Cardiac muscle cell (in vitro differentiated cells and primary cell): ENCODE measurements at regions not wholly inside any gene's neighbourhood (a gene's known extent, or its start where the extent isn't known, plus 50 kb on each side); places are given as distances from the start of the nearest gene placed in this dataset.

ENCODE experiments used
- DNase-seq, 2 donors: peaks; one replicate each; pipeline versions ENCODE4 v3.0.0 to v3.0.0-alpha.2; 2010 to 2017; ENCODE audit warnings: low read depth in 1 of 2, low spot score in 1 of 2
- H3K27ac ChIP-seq: fragments of 200-600 bp; sonication (generic); 2 replicates; pipeline ENCODE4 v1.5.1; 2016
- H3K27me3 ChIP-seq: fragments of 200-600 bp; sonication (generic); 2 replicates; pipeline ENCODE4 v1.6.0; 2016; ENCODE audit warnings: control low read depth
- H3K36me3 ChIP-seq: fragments of 200-600 bp; sonication (generic); 2 replicates; pipeline ENCODE4 v1.5.1; 2016; ENCODE audit warnings: control low read depth
- H3K4me1 ChIP-seq: fragments of 200-600 bp; sonication (generic); 2 replicates; pipeline ENCODE4 v1.8.1; 2017; ENCODE audit warnings: low read depth, mild to moderate bottlenecking, mixed run types
- H3K4me3 ChIP-seq: fragments of 200-600 bp; sonication (generic); 2 replicates; pipeline ENCODE4 v1.5.1; 2016; ENCODE audit warnings: mild to moderate bottlenecking
- H3K9me3 ChIP-seq: fragments of 200-600 bp; sonication (generic); 2 replicates; pipeline ENCODE4 v1.5.1; 2017; ENCODE audit warnings: low read depth, mild to moderate bottlenecking, control low read depth
- TF ChIP-seq, protein P1 (sequence below): IDR thresholded peaks from 2 replicates; pipeline ENCODE4 v1.5.1; 2012; ENCODE audit warnings: low read depth, mild to moderate bottlenecking, low read length

DNA sequence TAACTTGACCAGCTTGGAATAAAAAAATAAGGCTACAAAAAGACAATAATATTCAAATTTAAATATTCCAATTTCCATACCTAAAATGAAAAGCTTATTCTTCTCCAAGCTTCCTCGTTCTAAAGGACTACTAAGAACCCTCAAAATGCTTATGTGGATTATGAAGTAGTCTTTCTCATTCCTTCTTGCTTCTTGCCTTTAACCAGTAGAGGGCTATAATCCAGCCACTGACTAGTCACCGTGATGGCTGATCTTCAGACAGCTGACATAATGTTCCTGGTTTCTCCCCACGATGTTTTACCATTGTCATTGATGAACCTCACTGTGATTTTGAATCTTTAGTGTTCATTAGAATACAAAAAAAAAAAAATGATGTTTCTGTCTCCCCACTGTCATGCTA lies 515.3 kb downstream of the TLE1 start:
- no peak for DNase-seq
- H3K9me3 ChIP-seq: no peaks in the 10 kb centered on the region
- H3K27ac ChIP-seq: no peak overlapping the region
- H3K36me3 ChIP-seq: no peaks in the 10 kb centered on the region
- H3K27me3 ChIP-seq: no peaks in the 10 kb centered on the region
- H3K4me1 ChIP-seq: no peaks in the 10 kb centered on the region
- H3K4me3 ChIP-seq: no peak overlapping the region
- TF ChIP-seq, protein P1, sequence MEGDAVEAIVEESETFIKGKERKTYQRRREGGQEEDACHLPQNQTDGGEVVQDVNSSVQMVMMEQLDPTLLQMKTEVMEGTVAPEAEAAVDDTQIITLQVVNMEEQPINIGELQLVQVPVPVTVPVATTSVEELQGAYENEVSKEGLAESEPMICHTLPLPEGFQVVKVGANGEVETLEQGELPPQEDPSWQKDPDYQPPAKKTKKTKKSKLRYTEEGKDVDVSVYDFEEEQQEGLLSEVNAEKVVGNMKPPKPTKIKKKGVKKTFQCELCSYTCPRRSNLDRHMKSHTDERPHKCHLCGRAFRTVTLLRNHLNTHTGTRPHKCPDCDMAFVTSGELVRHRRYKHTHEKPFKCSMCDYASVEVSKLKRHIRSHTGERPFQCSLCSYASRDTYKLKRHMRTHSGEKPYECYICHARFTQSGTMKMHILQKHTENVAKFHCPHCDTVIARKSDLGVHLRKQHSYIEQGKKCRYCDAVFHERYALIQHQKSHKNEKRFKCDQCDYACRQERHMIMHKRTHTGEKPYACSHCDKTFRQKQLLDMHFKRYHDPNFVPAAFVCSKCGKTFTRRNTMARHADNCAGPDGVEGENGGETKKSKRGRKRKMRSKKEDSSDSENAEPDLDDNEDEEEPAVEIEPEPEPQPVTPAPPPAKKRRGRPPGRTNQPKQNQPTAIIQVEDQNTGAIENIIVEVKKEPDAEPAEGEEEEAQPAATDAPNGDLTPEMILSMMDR: no peak

DNA sequence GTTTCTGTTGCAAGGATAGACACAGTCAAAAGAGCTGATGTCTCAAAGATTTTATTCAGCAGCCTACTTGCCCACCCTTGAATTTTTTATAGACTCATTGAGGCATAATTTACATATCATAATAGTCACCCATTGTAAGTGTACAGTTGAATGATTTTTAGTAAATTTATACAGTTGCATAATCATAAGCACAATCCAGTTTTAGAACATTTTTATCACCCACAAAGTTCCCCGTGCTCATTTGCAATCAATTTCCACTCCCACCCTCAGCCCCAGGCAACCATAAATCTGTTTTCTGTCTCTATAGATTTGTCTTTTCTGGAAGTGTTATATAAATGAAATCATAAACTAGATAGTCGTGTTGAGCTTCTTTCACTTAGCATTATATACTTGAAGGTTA lies 517.7 kb downstream of the TLE1 start:
- no peak overlapping the region for H3K4me3 ChIP-seq
- no peaks in the 10 kb centered on the region for H3K4me1 ChIP-seq
- TF ChIP-seq, protein P1: no peak
- H3K27ac ChIP-seq: no peak overlapping the region
- H3K36me3 ChIP-seq: no peaks in the 10 kb centered on the region
- no peak for DNase-seq
- H3K9me3 ChIP-seq: no peaks in the 10 kb centered on the region
- no peaks in the 10 kb centered on the region for H3K27me3 ChIP-seq

DNA sequence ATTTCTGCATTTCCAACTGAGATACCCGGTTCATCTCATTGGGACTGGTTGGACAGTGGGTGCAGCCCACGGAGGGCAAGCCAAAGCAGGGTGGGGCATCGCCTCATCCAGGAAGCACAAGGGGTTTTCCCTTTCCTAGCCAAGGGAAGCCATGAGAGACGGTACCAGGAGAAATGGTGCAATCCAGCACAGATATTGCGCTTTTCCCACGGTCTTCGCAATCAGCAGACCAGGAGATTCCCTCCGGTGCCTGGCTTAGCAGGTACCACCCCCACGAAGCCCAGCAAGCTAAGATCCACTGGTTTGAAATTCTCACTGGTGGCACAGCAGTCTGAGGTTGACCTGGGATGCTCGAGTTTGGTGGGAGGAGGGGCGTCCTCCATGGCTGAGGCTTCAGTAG lies 527.0 kb downstream of the TLE1 start:
- H3K36me3 ChIP-seq: no peaks in the 10 kb centered on the region
- TF ChIP-seq, protein P1: no peak
- H3K27ac ChIP-seq: no peak overlapping the region
- H3K9me3 ChIP-seq: no peaks in the 10 kb centered on the region
- DNase-seq: no peak
- no peaks in the 10 kb centered on the region for H3K27me3 ChIP-seq
- H3K4me3 ChIP-seq: no peak overlapping the region
- H3K4me1 ChIP-seq: no peaks in the 10 kb centered on the region

DNA sequence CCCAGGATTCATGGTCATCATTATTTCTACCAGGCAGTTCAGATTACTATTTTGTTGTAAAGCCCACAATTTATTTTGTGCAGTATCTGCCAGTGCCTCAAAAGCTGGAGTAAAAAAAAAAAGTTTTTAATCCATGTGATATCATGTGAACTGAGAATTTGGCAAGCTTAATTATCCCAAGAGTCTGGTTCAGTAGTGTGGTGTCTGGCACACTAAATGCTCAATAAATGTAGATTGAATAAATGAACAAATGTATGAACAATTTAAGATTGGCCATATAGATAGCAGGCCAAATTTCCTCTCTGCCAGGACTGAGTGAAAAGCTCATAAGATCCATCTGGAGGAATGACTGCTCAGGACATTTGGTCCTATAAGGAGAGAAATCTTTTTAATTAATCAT lies 533.0 kb downstream of the TLE1 start:
- Histone ChIP-seq H3K36me3 (no peaks in the 10 kb centered on the region), H3K9me3 (no peaks in the 10 kb centered on the region), H3K4me3 (no peak overlapping the region), H3K4me1 (no peaks in the 10 kb centered on the region), H3K27me3 (no peaks in the 10 kb centered on the region), H3K27ac (no peak overlapping the region)
- no peak for DNase-seq
- TF ChIP-seq, protein P1: no peak

DNA sequence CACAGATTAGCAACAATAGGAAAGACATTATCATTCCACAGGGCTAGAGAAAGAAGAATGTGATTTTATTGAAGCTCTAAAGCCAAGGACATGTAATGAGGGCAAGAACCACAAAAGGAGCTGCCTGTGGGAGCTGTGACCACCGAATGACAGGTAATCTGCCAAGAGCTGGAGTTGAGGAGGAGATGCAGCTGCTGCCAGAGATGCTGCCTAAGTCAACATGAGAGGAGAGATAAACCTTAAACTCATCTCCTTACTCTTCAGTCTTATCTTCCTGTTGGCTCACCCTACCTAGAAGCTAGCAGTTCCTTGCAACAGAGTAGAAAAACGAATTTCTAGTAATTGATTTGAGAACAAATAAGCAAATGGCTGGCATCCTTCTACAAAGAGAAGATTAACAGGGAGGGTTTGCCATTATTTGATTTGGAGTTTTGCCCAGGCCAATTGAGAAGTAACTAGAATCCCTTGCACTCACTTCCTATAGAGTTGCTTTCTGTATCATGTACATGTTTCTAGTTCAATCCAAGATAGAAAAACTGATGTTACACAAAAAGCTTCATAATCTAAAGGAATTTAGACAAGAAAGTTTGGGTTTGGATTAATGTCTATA lies 539.2 kb downstream of the TLE1 start:
- Histone ChIP-seq H3K27me3 (no peaks in the 10 kb centered on the region), H3K36me3 (no peaks in the 10 kb centered on the region), H3K27ac (no peak overlapping the region), H3K9me3 (no peaks in the 10 kb centered on the region), H3K4me3 (no peak overlapping the region), H3K4me1 (no peaks in the 10 kb centered on the region)
- DNase-seq: no peak
- TF ChIP-seq, protein P1: no peak
